ENCODE measurements at regions not wholly inside any gene's neighbourhood (a gene's known extent, or its start where the extent isn't known, plus 50 kb on each side); places are given as distances from the start of the nearest gene placed in this dataset.

DNA sequence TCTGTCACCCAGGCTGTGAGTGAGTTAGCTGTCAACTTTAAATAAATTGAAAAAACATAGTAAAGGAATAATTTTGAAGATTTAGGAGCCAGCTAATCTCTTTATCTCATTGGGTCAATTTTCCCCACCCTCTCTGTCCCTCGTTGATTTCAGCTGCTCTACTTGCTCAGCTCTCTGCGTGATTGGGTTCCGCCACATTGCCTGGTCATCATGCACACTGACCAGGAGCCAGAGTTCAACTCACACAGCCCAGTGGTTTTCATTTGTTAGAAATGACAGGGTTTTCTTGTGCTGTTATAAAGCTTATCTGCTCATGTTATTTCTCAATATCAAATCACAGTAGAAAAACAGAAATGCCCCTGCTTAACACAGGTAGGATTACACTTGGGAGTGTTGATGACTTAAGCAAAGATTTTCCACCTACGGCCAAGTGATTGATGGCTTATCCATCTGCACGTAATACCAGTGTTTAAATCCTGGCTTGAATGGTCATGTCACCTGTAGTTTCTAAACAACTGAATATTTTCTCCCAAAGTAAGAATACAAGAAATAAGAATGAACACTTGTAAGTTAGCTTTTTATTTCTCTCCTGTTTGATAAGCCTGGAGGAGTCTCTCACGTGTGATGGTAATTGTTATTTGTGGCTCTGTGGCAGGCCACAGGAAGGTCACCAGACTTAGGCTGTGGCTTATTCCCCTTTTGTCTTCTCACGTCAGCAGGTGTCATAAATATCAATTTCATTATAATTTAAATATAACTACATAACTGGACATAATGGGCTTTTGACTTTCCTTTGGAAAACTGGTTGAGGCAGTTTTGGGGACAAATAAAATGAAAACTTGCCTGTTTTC, 367.2 kb upstream of the DDHD1 start:
- DNase-seq (ENCODE audit: extremely low spot score), result no peak
- H3K36me3 ChIP-seq (ENCODE audit: insufficient read depth), result no peaks in the 10 kb centered on the region
- WGBS, result 86% methylated on average over 7 of the region's 7 CpGs
- no peaks in the 10 kb centered on the region for H3K4me1 ChIP-seq (ENCODE audit: insufficient read depth)
- H3K27ac ChIP-seq (ENCODE audit: low read depth), result no peak overlapping the region
- H3K4me3 ChIP-seq (ENCODE audit: low read depth, low read length), result no peak overlapping the region

DNA sequence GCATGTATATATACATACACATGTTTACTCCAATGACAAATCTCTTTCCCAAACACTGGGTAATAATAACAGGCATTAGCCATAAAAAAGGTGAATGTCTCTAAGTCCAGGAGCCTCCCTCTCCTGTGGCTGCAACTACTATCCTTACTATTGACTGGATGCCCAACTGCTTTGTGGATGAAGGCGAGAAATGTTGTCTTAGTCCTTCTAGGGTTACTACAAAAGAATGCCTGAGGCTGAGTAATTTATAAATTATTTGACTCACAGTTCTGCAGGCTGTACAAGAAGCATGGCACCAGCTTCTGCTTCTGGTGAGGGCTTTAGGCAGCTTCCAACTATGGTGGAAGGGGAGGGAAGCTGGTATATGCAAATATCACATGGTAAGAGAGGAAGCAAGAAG, 366.0 kb upstream of the DDHD1 start:
- H3K4me3 ChIP-seq (ENCODE audit: low read depth, low read length), result no peak overlapping the region
- 92% methylated on average over 1 of the region's 1 CpG for WGBS
- no peaks in the 10 kb centered on the region for H3K36me3 ChIP-seq (ENCODE audit: insufficient read depth)
- no peak for DNase-seq (ENCODE audit: extremely low spot score)
- H3K4me1 ChIP-seq (ENCODE audit: insufficient read depth), result no peaks in the 10 kb centered on the region
- H3K27ac ChIP-seq (ENCODE audit: low read depth), result no peak overlapping the region

DNA sequence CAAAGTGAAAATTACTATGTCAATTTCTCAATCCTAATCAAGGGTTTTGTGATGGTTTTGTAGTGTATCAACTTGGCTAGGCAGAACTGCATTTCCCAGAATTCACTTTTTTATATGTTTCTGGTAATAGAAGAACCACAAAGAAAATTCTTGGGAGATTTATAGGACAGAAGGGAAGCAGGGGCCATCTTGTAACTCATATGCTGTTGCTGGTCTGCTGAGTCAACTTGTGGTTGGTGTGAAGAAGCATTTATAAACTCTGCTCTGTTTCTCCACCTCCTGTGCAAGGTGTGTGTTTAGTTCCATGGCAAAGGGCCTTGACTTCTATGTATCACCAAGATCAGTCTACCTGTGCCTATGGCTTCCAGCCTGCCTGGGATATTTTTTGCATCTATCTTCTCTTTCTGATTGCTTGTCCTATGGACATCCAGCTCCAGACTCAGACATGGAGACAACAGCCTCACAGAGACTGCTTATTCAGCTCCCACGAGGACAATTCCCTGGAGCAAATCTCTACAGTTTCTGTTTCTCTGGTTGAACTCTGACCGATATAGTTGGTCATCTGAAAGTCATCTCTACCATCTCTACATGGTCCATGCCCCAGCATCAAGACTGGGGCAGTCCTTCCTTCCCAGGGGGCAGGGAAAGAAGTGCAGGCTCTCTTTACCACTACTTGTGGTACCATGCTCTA, 364.3 kb upstream of the DDHD1 start:
- no peaks in the 10 kb centered on the region for H3K36me3 ChIP-seq (ENCODE audit: insufficient read depth)
- no peaks in the 10 kb centered on the region for H3K4me1 ChIP-seq (ENCODE audit: insufficient read depth)
- H3K27ac ChIP-seq (ENCODE audit: low read depth), result no peak overlapping the region
- DNase-seq (ENCODE audit: extremely low spot score), result no peak
- WGBS, result 89% methylated on average over 2 of the region's 2 CpGs
- H3K4me3 ChIP-seq (ENCODE audit: low read depth, low read length), result no peak overlapping the region

DNA sequence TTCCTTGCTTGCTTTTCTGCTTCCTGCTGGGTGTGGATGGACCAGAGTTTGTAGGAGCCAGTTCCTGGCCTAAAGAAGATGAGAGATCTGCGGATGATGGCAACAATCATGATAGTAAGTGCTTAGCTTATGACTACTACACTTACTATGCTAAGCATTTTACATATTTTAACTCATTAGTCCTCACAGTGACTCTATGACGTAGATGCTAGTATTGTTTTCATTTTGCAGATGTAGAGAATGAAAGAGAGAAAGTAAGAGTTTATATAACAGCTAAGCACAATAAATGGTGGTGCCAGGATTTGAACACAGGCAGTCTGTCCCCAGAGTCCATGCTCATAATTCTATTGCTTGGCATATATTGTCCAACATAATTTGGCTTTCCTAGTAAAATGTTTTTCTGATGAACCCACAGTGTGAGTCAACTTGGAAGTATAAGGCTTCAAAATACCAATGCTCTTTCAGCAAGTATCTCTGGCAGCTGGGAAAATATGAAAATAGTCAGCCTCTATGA, 363.2 kb upstream of the DDHD1 start:
- no peaks in the 10 kb centered on the region for H3K4me1 ChIP-seq (ENCODE audit: insufficient read depth)
- 46% methylated on average over 2 of the region's 2 CpGs for WGBS
- no peak overlapping the region for H3K4me3 ChIP-seq (ENCODE audit: low read depth, low read length)
- no peaks in the 10 kb centered on the region for H3K36me3 ChIP-seq (ENCODE audit: insufficient read depth)
- no peak overlapping the region for H3K27ac ChIP-seq (ENCODE audit: low read depth)
- DNase-seq (ENCODE audit: extremely low spot score), result no peak

DNA sequence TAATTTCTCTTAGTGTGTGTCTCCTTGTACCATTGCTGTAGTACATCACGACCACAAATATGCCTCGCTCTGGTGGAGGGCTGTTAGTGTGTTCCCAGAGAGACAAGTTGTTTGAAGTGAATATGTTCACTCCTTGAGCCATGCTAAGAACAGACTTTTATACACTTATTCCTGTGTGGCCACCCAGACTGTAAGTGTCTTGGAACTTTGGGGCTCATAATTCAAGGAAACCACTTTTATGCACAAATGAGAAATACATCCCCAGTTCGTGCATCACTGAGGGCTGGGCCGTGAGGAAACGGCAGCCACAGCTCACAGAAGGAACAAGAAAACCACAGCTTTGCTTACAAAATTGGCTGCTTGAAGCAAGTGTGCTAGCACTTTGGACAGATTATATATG, 362.2 kb upstream of the DDHD1 start:
- Histone ChIP-seq H3K27ac (ENCODE audit: low read depth) (no peak overlapping the region), H3K4me1 (ENCODE audit: insufficient read depth) (no peaks in the 10 kb centered on the region), H3K36me3 (ENCODE audit: insufficient read depth) (no peaks in the 10 kb centered on the region), H3K4me3 (ENCODE audit: low read depth, low read length) (no peak overlapping the region)
- WGBS, result 70% methylated on average over 5 of the region's 5 CpGs
- DNase-seq (ENCODE audit: extremely low spot score), result no peak

DNA sequence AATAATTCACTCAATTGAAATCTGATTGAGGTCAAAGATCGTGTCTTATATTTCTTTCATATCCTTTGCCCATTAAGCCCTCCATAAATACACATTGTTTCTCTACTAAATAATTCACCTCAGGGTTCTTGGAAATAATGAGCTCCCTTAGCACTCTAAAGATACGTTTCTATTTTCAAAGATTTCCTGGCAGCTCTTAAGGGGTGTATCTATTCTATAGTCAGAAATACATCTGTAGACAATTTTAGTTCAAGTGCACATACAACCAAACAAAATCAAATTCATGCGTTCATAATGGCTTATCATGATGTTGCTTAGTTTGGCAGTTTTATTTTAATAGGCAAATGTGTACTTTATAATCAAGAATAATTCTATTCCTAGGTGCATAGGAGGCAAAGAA, 361.1 kb upstream of the DDHD1 start:
- DNase-seq (ENCODE audit: extremely low spot score), result no peak
- Histone ChIP-seq H3K4me1 (ENCODE audit: insufficient read depth) (no peaks in the 10 kb centered on the region), H3K27ac (ENCODE audit: low read depth) (no peak overlapping the region), H3K4me3 (ENCODE audit: low read depth, low read length) (no peak overlapping the region), H3K36me3 (ENCODE audit: insufficient read depth) (no peaks in the 10 kb centered on the region)
- 87% methylated on average over 3 of the region's 3 CpGs for WGBS

DNA sequence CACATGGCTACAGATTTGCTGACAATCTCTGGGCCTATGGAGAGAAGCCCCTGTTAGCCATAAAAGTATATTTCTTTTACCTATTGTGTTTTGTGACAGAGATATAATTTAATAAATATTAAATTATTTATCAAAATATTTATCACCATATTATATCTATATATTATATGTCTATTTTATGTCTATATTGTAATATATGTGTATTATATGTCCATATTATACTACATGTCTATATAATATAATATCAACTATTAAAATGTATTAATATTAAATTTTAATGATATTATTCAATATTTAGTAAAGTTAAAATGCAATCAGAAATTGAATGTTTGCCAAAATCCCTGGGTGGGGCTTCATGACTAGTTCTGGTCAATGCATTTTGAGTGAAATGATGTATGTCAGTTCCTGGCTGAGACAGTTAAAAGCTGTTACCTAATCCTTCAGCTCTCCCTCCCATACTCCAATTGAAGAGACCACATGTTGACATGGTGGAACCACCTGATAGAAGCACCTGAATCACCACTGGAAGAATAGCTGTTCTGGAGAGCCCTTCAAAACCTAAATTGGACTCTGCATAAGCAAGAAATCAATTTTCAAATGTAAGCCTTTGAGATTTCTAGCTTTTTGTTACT, 357.3 kb upstream of the DDHD1 start:
- Histone ChIP-seq H3K27ac (ENCODE audit: low read depth) (no peak overlapping the region), H3K36me3 (ENCODE audit: insufficient read depth) (no peaks in the 10 kb centered on the region), H3K4me3 (ENCODE audit: low read depth, low read length) (no peak overlapping the region), H3K4me1 (ENCODE audit: insufficient read depth) (no peaks in the 10 kb centered on the region)
- no peak for DNase-seq (ENCODE audit: extremely low spot score)

DNA sequence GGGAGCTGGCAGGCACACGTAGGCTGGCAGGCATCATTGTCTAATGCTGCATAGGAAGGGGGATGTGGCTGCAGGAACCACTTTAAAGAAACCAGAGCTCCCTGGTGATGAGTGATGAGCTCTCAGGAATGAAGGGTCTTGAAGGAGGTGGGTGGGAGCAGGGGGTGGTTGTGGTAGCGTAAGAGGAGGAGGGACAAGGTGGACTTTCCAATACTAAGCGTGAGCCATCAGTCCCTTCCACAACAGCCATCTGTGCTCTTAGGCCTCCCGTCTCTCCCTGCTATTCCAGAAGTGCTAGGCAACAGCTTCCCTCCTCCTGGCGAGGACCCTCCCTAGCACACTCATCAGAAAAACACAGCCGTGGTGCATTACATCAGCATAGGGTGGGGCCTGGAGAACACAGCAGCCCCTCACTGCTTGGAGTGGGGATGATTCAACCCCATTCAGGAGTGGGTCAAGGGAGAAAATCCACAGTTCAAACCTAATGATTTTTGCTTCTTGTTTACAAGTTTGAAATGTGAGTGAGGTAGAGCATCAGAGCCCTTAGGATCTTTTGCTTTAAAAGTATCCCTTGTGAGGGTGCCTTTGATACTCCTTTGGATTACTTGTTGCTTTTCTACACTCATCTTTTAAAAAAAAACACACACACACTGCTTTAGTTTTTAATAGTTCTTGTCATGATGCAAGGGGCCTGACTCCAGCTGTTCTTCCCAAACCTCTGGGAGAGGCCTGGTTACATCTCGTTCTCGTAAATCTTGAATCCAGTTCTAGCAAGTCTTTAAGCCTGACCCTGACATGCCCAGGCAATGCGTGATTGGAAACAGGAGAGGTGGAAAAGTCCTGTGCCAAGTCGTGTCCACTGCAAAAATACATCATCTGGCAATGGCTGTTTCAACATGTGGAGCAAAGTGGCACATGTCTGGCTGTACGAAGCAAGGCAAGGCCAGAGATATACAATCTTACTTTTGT, 356.4 kb upstream of the DDHD1 start:
- no peak overlapping the region for H3K4me3 ChIP-seq (ENCODE audit: low read depth, low read length)
- peak overlapping the region; percentile 85 for H3K27ac ChIP-seq (ENCODE audit: low read depth)
- no peaks in the 10 kb centered on the region for H3K4me1 ChIP-seq (ENCODE audit: insufficient read depth)
- WGBS, result 27% methylated on average over 11 of the region's 11 CpGs
- H3K36me3 ChIP-seq (ENCODE audit: insufficient read depth), result no peaks in the 10 kb centered on the region
- DNase-seq (ENCODE audit: extremely low spot score), result peak; percentile 89

DNA sequence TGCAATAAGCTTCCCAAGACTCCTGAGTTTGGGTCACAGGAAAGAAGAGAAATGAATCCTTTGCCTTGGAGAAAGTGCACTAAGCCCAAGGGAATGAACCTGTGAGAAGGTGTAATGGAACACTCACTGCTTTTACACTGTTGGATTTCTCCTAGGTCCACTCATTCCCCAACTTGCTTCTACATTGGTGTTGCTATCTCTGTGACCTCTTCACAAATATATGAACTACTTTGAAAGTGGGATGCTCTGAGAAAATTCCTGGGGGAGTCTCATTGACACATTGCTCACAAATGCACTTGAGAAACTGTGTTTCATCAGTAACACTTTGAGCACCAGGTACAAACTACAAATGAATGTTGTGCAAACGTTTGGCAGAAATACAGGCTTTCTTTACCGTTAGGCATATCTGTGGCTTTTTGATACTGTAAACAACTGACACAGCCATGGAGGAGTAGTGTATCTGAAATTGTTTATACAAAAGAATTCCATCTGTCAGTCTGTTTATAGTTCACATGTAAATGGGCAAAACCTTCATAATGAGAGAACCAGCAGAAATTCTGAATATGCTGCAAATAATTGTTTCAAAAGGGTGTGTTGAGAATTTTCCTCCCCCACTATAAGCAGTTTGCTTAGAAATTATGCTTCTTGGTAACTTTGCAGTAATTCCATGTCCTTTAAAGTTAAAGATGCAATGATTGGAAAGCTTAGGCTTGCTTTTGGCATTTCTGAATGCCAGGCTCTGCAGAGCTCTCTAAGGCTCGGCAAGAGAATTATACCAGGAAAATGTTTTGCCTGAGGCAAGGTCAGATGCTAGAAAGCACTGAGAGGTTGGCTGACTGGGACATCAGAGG, 348.5 kb upstream of the DDHD1 start:
- H3K36me3 ChIP-seq (ENCODE audit: insufficient read depth), result no peaks in the 10 kb centered on the region
- DNase-seq (ENCODE audit: extremely low spot score), result peak; percentile 29
- no peak overlapping the region for H3K27ac ChIP-seq (ENCODE audit: low read depth)

DNA sequence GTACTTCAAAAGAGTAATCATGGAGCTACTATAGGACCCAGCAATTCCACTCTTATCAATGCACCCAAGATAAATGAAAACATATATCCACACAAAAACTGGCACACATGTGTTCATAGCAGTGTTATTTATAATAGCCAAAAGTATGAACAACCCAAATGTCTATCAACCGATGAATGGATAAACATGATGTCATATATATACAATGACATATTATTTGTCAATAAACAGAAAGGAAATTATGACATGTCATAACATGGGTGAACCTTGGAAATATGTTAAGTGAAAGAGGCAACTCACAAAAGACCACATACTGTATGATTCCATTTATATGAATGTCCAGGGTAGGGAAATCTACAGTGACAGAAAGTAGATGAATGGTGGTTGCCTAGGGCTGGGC, 347.1 kb upstream of the DDHD1 start:
- Histone ChIP-seq H3K36me3 (ENCODE audit: insufficient read depth) (no peaks in the 10 kb centered on the region), H3K4me3 (ENCODE audit: low read depth, low read length) (no peak overlapping the region), H3K27ac (ENCODE audit: low read depth) (no peak overlapping the region), H3K4me1 (ENCODE audit: insufficient read depth) (no peaks in the 10 kb centered on the region)
- DNase-seq (ENCODE audit: extremely low spot score), result no peak
- 98% methylated on average over 1 of the region's 1 CpG for WGBS

More for the DNA sequence above, 348.5 kb upstream of the DDHD1 start:
- no peaks in the 10 kb centered on the region for H3K4me1 ChIP-seq (ENCODE audit: insufficient read depth)
- H3K4me3 ChIP-seq (ENCODE audit: low read depth, low read length), result no peak overlapping the region
- 20% methylated on average over 3 of the region's 3 CpGs for WGBS

DNA sequence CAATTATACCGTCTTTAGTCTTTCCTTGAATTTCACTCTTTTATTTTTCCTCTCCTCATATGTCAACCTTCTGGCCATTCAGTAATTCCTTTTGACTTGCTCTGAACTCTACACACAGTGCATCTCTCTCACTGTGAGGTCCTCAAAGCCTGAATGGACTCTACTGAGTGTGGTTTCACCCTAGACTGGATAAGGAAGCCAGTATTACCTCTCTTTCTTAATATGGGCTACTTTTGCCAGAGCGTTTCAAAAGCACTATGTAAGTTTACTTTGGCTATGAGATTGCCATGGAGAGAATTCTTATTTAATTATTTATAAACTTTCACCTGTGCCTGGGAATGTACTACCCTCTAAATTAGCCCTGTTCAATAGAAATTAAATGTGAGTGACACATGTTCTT, 343.5 kb upstream of the DDHD1 start:
- no peak for DNase-seq (ENCODE audit: extremely low spot score)
- WGBS, result 93% methylated on average over 2 of the region's 2 CpGs
- H3K4me3 ChIP-seq (ENCODE audit: low read depth, low read length), result no peak overlapping the region
- H3K27ac ChIP-seq (ENCODE audit: low read depth), result no peak overlapping the region
- H3K36me3 ChIP-seq (ENCODE audit: insufficient read depth), result no peaks in the 10 kb centered on the region
- H3K4me1 ChIP-seq (ENCODE audit: insufficient read depth), result no peaks in the 10 kb centered on the region

DNA sequence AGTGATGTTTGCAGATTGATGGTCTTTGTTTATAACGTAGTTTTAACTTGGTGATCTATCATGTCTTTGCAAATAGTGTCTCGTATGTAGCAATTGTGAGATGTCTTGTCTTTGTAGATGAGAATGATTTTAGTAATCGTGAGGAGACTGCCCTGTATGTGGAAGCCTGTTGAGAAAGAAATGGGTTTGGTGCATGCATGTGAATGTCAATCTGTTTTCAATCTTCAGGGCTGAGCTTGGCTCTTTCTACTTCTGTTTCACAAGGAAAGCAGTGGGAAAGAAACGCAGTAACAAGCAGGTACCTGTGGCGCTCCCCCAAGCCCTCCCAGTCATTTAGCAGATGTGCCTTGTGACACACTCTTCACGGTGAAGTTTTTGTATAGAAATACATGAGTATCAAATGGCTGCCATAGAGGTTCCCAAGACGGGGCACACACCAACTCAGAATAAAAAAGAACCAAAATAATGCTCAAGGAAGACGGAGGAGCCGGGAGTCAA, 342.8 kb upstream of the DDHD1 start:
- 96% methylated on average over 9 of the region's 9 CpGs for WGBS
- DNase-seq (ENCODE audit: extremely low spot score), result no peak
- no peak overlapping the region for H3K4me3 ChIP-seq (ENCODE audit: low read depth, low read length)
- H3K27ac ChIP-seq (ENCODE audit: low read depth), result no peak overlapping the region
- H3K36me3 ChIP-seq (ENCODE audit: insufficient read depth), result no peaks in the 10 kb centered on the region
- H3K4me1 ChIP-seq (ENCODE audit: insufficient read depth), result no peaks in the 10 kb centered on the region

Data from urinary bladder (tissue), 3 donors.